ENCODE measurements at regions not wholly inside any gene's neighbourhood (a gene's known extent, or its start where the extent isn't known, plus 50 kb on each side); places are given as distances from the start of the nearest gene placed in this dataset.

DNA sequence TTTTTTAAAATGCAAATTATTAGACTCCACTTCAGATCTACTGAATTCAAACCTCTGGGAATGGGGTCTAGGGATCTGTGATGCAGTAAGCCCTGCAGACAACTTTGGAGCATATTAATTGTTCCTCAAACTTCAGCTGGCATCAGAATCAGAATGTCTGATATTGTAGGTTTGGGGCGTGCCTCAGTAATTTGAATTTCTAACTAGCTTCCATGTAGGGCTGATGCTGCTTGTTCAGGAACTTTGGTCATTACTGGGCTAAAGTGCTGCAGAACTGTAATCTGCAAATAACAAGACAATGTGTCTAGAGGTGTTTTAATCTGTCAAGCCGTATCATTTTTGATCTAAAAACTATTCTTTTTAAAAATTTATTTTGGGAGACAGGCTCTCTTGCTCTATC is 1719.7 kb upstream of the PIK3C3 start:
- TF ChIP-seq, protein P1, sequence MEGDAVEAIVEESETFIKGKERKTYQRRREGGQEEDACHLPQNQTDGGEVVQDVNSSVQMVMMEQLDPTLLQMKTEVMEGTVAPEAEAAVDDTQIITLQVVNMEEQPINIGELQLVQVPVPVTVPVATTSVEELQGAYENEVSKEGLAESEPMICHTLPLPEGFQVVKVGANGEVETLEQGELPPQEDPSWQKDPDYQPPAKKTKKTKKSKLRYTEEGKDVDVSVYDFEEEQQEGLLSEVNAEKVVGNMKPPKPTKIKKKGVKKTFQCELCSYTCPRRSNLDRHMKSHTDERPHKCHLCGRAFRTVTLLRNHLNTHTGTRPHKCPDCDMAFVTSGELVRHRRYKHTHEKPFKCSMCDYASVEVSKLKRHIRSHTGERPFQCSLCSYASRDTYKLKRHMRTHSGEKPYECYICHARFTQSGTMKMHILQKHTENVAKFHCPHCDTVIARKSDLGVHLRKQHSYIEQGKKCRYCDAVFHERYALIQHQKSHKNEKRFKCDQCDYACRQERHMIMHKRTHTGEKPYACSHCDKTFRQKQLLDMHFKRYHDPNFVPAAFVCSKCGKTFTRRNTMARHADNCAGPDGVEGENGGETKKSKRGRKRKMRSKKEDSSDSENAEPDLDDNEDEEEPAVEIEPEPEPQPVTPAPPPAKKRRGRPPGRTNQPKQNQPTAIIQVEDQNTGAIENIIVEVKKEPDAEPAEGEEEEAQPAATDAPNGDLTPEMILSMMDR (conservative IDR thresholded peaks at IDR 0.05; ENCODE audit: low read depth, low read length): no peak
- TF ChIP-seq EZH2phosphoT487 (IDR thresholded peaks at IDR 0.05; ENCODE audit: borderline replicate concordance, low read length): no peak
